ENCODE measurements at regions not wholly inside any gene's neighbourhood (a gene's known extent, or its start where the extent isn't known, plus 50 kb on each side); places are given as distances from the start of the nearest gene placed in this dataset.

DNA sequence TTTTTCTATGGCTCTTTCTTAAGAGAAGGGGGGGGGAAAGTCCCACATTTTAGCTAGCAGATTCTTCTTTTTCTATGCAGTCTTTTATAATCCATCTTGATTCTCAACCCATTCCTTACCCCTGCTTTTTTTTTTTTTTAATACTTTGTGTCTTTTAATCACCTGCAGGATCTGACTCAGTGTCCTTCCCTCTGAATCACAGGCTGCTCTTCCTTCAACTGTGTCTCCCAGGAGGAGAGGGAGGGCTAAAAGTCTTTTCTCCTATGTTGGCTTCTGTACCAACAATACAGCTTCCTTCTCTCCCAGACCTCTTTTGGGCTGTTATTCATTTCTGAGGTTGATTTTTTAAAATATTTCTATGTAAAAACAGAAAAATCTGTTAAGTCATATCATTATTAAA lies 686.2 kb downstream of the ADGRL2 start:
- TF ChIP-seq POLR2AphosphoS5 (IDR thresholded peaks at IDR 0.05; ENCODE audit: borderline replicate concordance, low read depth, low read length), result no peak
- no peak for TF ChIP-seq EZH2 (IDR thresholded peaks at IDR 0.05)
- TF ChIP-seq FOXP2 (optimal IDR thresholded peaks at IDR 0.05; ENCODE audit: control extremely low read depth, extremely low read length, insufficient read depth), result no peak

Measured in SK-N-MC (cell line).